GM12864 (cell line): ENCODE measurements at regions not wholly inside any gene's neighbourhood (a gene's known extent, or its start where the extent isn't known, plus 50 kb on each side); places are given as distances from the start of the nearest gene placed in this dataset.

Source experiments
- DNase-seq: peaks from one replicate; pipeline ENCODE4 v3.0.0-alpha.2; 2011; ENCODE audit warnings: low read depth
- H3K4me3 ChIP-seq: 2 replicates; pipeline ENCODE4 v1.5.1; 2011; ENCODE audit warnings: mild to moderate bottlenecking, low read depth, low read length, control low read depth
- CTCF ChIP-seq: IDR thresholded peaks from 2 replicates; pipeline ENCODE4 v1.5.1; 2011; ENCODE audit warnings: low read depth, mild to moderate bottlenecking, moderate library complexity, low read length, control low read depth, inconsistent platforms; ENCODE audit errors: missing control alignments

GRCh38 chr20:16125816-16126215 is 447.4 kb downstream of the KIF16B start:
- TF ChIP-seq CTCF = no peak
- DNase-seq = no peak
- no peak overlapping the region for H3K4me3 ChIP-seq

- no peak for TF ChIP-seq CTCF
- no peak overlapping the region for H3K4me3 ChIP-seq
- no peak for DNase-seq
Measured at GRCh38 chr20:16124911-16125776, 448.1 kb downstream of the KIF16B start.

GRCh38 chr20:16124491-16124890 is 448.8 kb downstream of the KIF16B start:
- no peak for TF ChIP-seq CTCF
- no peak overlapping the region for H3K4me3 ChIP-seq
- no peak for DNase-seq

- DNase-seq = no peak
- no peak overlapping the region for H3K4me3 ChIP-seq
- no peak for TF ChIP-seq CTCF
Measured at GRCh38 chr20:16123623-16124022, 449.6 kb downstream of the KIF16B start.

GRCh38 chr20:16119909-16120308 is 453.3 kb downstream of the KIF16B start:
- DNase-seq = no peak
- no peak overlapping the region for H3K4me3 ChIP-seq
- TF ChIP-seq CTCF = no peak

GRCh38 chr20:16115911-16116552 is 457.2 kb downstream of the KIF16B start:
- no peak overlapping the region for H3K4me3 ChIP-seq
- DNase-seq = no peak
- no peak for TF ChIP-seq CTCF
